22Rv1 (cell line): ENCODE measurements at regions not wholly inside any gene's neighbourhood (a gene's known extent, or its start where the extent isn't known, plus 50 kb on each side); places are given as distances from the start of the nearest gene placed in this dataset.

Experiments used
- CTCF ChIP-seq: fragments of 450-650 bp; IDR thresholded peaks from 2 replicates; pipeline ENCODE4 v1.5.1; 2017; ENCODE audit warnings: mild to moderate bottlenecking
- ZFX ChIP-seq: fragments of 450-650 bp; IDR thresholded peaks from 2 replicates; pipeline ENCODE4 v1.6.1; 2017; ENCODE audit warnings: antibody characterized with exemption, borderline replicate concordance

GRCh38 chr9:113690055-113690740, 185.9 kb upstream of the ZNF618 start:
- TF ChIP-seq CTCF (no peak), ZFX (no peak)
